ENCODE measurements at regions not wholly inside any gene's neighbourhood (a gene's known extent, or its start where the extent isn't known, plus 50 kb on each side); places are given as distances from the start of the nearest gene placed in this dataset.

DNA sequence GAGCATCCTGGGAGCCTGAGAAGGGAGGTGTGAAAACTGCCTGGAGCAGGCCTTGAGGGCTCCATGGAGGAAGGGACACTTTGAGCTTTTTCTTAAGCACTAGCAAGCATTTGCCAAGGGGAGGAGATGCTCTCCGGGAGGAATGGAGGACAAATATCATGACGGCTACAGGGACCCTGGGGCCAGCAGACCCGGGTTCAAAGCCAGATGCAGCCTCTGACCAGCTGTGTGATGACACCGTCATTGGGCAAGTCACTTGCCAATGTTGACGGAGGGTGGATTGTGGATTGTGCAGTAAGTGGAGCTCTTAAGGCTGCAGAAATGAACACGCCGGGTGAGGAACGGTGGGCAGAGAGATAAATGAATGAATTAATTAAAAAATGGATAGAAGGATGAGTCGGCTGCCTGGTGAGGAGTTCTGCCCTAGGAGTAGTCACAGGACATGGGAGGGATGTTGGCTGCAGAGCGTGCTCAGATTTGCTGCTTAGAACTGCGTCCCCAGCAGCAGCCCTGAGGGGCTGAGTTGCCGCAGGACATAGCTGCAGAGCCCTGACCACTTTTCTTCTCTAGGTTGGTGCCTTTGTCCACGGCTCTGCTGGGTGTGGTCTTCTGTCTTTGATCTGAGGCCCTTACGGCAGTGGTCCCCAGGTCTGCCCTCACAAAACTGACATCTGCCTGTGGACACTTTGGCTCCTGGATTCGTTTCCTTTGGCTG lies 507.6 kb downstream of the NPHP4 start:
- TF ChIP-seq POLR2A (IDR thresholded peaks at IDR 0.05), result no peak
- TF ChIP-seq, protein P1, sequence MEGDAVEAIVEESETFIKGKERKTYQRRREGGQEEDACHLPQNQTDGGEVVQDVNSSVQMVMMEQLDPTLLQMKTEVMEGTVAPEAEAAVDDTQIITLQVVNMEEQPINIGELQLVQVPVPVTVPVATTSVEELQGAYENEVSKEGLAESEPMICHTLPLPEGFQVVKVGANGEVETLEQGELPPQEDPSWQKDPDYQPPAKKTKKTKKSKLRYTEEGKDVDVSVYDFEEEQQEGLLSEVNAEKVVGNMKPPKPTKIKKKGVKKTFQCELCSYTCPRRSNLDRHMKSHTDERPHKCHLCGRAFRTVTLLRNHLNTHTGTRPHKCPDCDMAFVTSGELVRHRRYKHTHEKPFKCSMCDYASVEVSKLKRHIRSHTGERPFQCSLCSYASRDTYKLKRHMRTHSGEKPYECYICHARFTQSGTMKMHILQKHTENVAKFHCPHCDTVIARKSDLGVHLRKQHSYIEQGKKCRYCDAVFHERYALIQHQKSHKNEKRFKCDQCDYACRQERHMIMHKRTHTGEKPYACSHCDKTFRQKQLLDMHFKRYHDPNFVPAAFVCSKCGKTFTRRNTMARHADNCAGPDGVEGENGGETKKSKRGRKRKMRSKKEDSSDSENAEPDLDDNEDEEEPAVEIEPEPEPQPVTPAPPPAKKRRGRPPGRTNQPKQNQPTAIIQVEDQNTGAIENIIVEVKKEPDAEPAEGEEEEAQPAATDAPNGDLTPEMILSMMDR (IDR thresholded peaks at IDR 0.05), result no peak

All from breast epithelium (tissue), 3 donors.